Nephron progenitor cell (in vitro differentiated cells): ENCODE measurements at regions not wholly inside any gene's neighbourhood (a gene's known extent, or its start where the extent isn't known, plus 50 kb on each side); places are given as distances from the start of the nearest gene placed in this dataset.
A peak's percentile ranks its signal among the peaks of the same experiment; 100 is the strongest.

Source experiments
- DNase-seq: peaks from one replicate; pipeline ENCODE4 v3.0.0; 2021
- H3K27ac Mint-ChIP-seq: 2 replicates; pipeline ENCODE4 v1.8.0; 2021; ENCODE audit warnings: mild to moderate bottlenecking, moderate library complexity, mixed read lengths
- H3K27me3 Mint-ChIP-seq: 2 replicates; pipeline ENCODE4 v1.8.0; 2021; ENCODE audit warnings: mild to moderate bottlenecking, low read depth, mixed read lengths; ENCODE audit not compliant: poor library complexity
- H3K36me3 Mint-ChIP-seq: 2 replicates; pipeline ENCODE4 v1.8.0; 2021; ENCODE audit warnings: low read depth, mixed read lengths
- H3K4me1 Mint-ChIP-seq: 2 replicates; pipeline ENCODE4 v1.8.0; 2021; ENCODE audit warnings: mixed read lengths
- H3K4me3 Mint-ChIP-seq: 2 replicates; pipeline ENCODE4 v1.8.0; 2021; ENCODE audit warnings: mild to moderate bottlenecking, moderate library complexity, mixed read lengths
- H3K9me3 Mint-ChIP-seq: 2 replicates; pipeline ENCODE4 v1.8.0; 2021; ENCODE audit warnings: mild to moderate bottlenecking, moderate library complexity, mixed read lengths
- CTCF ChIP-seq: fragments of 200-600 bp; sonication (generic); IDR thresholded peaks from 2 replicates; pipeline ENCODE4 v1.5.0; 2021; ENCODE audit warnings: antibody characterized with exemption

GRCh38 chr16:75909746-75910145 is 183.5 kb upstream of the CPHXL start:
- Mint-ChIP-seq H3K4me1 (peaks cover 16% of the 10 kb centered on the region), H3K27ac (no peak overlapping the region), H3K4me3 (no peak overlapping the region), H3K27me3 (peaks cover 15% of the 10 kb centered on the region), H3K36me3 (no peaks in the 10 kb centered on the region), H3K9me3 (peaks cover 4% of the 10 kb centered on the region)
- no peak for DNase-seq
- TF ChIP-seq CTCF, result no peak

- H3K9me3 Mint-ChIP-seq, result peaks cover 4% of the 10 kb centered on the region
- no peak for TF ChIP-seq CTCF
- H3K27me3 Mint-ChIP-seq, result peaks cover 12% of the 10 kb centered on the region
- H3K4me1 Mint-ChIP-seq, result peaks cover 33% of the 10 kb centered on the region
- H3K4me3 Mint-ChIP-seq, result no peak overlapping the region
- no peak for DNase-seq
- H3K27ac Mint-ChIP-seq, result no peak overlapping the region
- no peaks in the 10 kb centered on the region for H3K36me3 Mint-ChIP-seq
Observed at GRCh38 chr16:75911896-75912295, 185.6 kb upstream of the CPHXL start.

GRCh38 chr16:75913958-75914357 is 187.7 kb upstream of the CPHXL start:
- Mint-ChIP-seq H3K36me3 (no peaks in the 10 kb centered on the region), H3K4me1 (peaks cover 50% of the 10 kb centered on the region), H3K27me3 (peaks cover 8% of the 10 kb centered on the region), H3K4me3 (no peak overlapping the region), H3K9me3 (peaks cover 4% of the 10 kb centered on the region), H3K27ac (peak overlapping the region; percentile 62)
- TF ChIP-seq CTCF, result no peak
- DNase-seq, result no peak

GRCh38 chr16:75916451-75916850 is 190.2 kb upstream of the CPHXL start:
- no peak for DNase-seq
- Mint-ChIP-seq H3K4me1 (peaks cover 50% of the 10 kb centered on the region), H3K9me3 (peaks cover 4% of the 10 kb centered on the region), H3K27me3 (peaks cover 3% of the 10 kb centered on the region), H3K27ac (peak overlapping the region; percentile 26), H3K4me3 (peak overlapping the region; percentile 7), H3K36me3 (no peaks in the 10 kb centered on the region)
- no peak for TF ChIP-seq CTCF

- peaks cover 3% of the 10 kb centered on the region for H3K27me3 Mint-ChIP-seq
- no peak overlapping the region for H3K4me3 Mint-ChIP-seq
Observed at GRCh38 chr16:75918109-75918508, 191.8 kb upstream of the CPHXL start.

More at GRCh38 chr16:75918109-75918508, 191.8 kb upstream of the CPHXL start:
- Mint-ChIP-seq H3K27ac (no peak overlapping the region), H3K4me1 (peaks cover 50% of the 10 kb centered on the region), H3K9me3 (peaks cover 3% of the 10 kb centered on the region), H3K36me3 (no peaks in the 10 kb centered on the region)
- TF ChIP-seq CTCF, result no peak
- DNase-seq, result no peak
